Astrocyte (in vitro differentiated cells and primary cell): ENCODE measurements at regions not wholly inside any gene's neighbourhood (a gene's known extent, or its start where the extent isn't known, plus 50 kb on each side); places are given as distances from the start of the nearest gene placed in this dataset.

Source experiments
- DNase-seq: peaks from one replicate; pipeline ENCODE4 v3.0.0-alpha.2; 2010; ENCODE audit warnings: low read depth
- FAIRE-seq: peaks from 2 replicates; lab custom pipeline; 2011; peaks lifted over from hg19 to GRCh38; lab: Jason Lieb, UNC
- H2AFZ ChIP-seq: 2 replicates; pipeline ENCODE4 v1.6.0; 2012; ENCODE audit warnings: low read depth, low read length, inconsistent platforms
- H3K27ac ChIP-seq: 2 replicates; pipeline ENCODE4 v1.5.1; 2011; ENCODE audit warnings: low read depth, low read length, inconsistent platforms
- H3K27me3 ChIP-seq: 2 replicates; pipeline ENCODE4 v1.6.0; 2011; ENCODE audit warnings: low read length, inconsistent platforms; ENCODE audit not compliant: insufficient read depth
- H3K36me3 ChIP-seq: 2 replicates; pipeline ENCODE4 v1.5.1; 2011; ENCODE audit warnings: low read length, inconsistent platforms; ENCODE audit not compliant: insufficient read depth
- H3K4me1 ChIP-seq: 2 replicates; pipeline ENCODE4 v1.5.1; 2011; ENCODE audit warnings: low read length, inconsistent platforms; ENCODE audit not compliant: insufficient read depth
- H3K4me2 ChIP-seq: 2 replicates; pipeline ENCODE4 v1.6.0; 2012; ENCODE audit warnings: low read length, inconsistent platforms
- H3K4me3 ChIP-seq: 2 replicates; pipeline ENCODE4 v1.5.1; 2011; ENCODE audit warnings: low read depth, mild to moderate bottlenecking, low read length, inconsistent platforms; ENCODE audit not compliant: insufficient read depth
- H3K79me2 ChIP-seq: 2 replicates; pipeline ENCODE4 v1.6.0; 2012; ENCODE audit warnings: mild to moderate bottlenecking, low read length, inconsistent platforms; ENCODE audit not compliant: insufficient read depth
- H3K9ac ChIP-seq: 2 replicates; pipeline ENCODE4 v1.6.0; 2012; ENCODE audit warnings: mild to moderate bottlenecking, low read length, inconsistent platforms
- H3K9me3 ChIP-seq: 2 replicates; pipeline ENCODE4 v1.5.1; 2012; ENCODE audit warnings: low read depth, mild to moderate bottlenecking, low read length, inconsistent platforms; ENCODE audit not compliant: insufficient read depth
- H4K20me1 ChIP-seq: 2 replicates; pipeline ENCODE4 v1.6.0; 2012; ENCODE audit warnings: low read length, inconsistent platforms; ENCODE audit not compliant: insufficient read depth
- H3K27ac Mint-ChIP-seq: one replicate; pipeline ENCODE4 v1.8.0; 2021; ENCODE audit warnings: mild to moderate bottlenecking, mixed read lengths; ENCODE audit not compliant: unreplicated experiment
- H3K27me3 Mint-ChIP-seq: one replicate; pipeline ENCODE4 v1.8.0; 2021; ENCODE audit warnings: low read depth, mixed read lengths; ENCODE audit not compliant: unreplicated experiment
- H3K36me3 Mint-ChIP-seq: one replicate; pipeline ENCODE4 v1.8.0; 2021; ENCODE audit warnings: low read depth, mixed read lengths; ENCODE audit not compliant: unreplicated experiment
- H3K4me1 Mint-ChIP-seq: one replicate; pipeline ENCODE4 v1.8.0; 2021; ENCODE audit warnings: low read depth, mixed read lengths; ENCODE audit not compliant: unreplicated experiment
- H3K4me3 Mint-ChIP-seq: one replicate; pipeline ENCODE4 v1.8.0; 2021; ENCODE audit warnings: mild to moderate bottlenecking, moderate library complexity, mixed read lengths; ENCODE audit not compliant: unreplicated experiment
- H3K9me3 Mint-ChIP-seq: one replicate; pipeline ENCODE4 v1.8.0; 2021; ENCODE audit warnings: mild to moderate bottlenecking, mixed read lengths; ENCODE audit not compliant: unreplicated experiment
- EZH2 ChIP-seq: IDR thresholded peaks from 2 replicates; pipeline ENCODE4 v1.6.1; 2012; ENCODE audit warnings: mild to moderate bottlenecking, low read length, inconsistent platforms; ENCODE audit not compliant: insufficient read depth
- TF ChIP-seq, protein P1 (sequence below): IDR thresholded peaks from 2 replicates; pipeline ENCODE4 v1.5.1; 2011; ENCODE audit warnings: low read depth, mild to moderate bottlenecking, inconsistent platforms, low read length, moderate library complexity; ENCODE audit not compliant: insufficient read depth

DNA sequence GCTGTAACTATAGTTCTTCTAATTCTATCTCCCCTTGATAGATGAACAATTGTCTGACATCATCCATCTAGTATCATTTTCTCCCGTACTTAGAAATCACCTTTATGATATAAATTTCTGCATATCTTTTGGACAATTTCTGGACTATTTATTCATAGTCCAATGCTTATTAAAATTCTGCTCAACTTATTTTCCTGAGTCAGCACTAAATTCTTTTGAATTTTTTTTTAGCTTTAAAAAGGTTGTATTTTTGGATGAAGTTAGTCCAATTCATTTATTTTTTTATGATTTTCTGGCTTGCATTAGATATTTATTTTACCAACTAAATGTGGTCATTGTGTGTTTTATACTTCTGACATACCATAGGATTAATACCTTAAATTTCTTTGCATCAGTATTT lies 538.5 kb upstream of the DCC start:
- Histone ChIP-seq H3K27ac (no peak overlapping the region), H3K9ac (no peak overlapping the region), H3K9me3 (no peaks in the 10 kb centered on the region), H3K4me1 (no peaks in the 10 kb centered on the region), H3K4me3 (no peak overlapping the region), H3K79me2 (no peaks in the 10 kb centered on the region), H3K4me2 (no peak overlapping the region), H2AFZ (no peak overlapping the region), H3K27me3 (no peaks in the 10 kb centered on the region), H4K20me1 (no peaks in the 10 kb centered on the region), H3K36me3 (no peaks in the 10 kb centered on the region)
- TF ChIP-seq, protein P1, sequence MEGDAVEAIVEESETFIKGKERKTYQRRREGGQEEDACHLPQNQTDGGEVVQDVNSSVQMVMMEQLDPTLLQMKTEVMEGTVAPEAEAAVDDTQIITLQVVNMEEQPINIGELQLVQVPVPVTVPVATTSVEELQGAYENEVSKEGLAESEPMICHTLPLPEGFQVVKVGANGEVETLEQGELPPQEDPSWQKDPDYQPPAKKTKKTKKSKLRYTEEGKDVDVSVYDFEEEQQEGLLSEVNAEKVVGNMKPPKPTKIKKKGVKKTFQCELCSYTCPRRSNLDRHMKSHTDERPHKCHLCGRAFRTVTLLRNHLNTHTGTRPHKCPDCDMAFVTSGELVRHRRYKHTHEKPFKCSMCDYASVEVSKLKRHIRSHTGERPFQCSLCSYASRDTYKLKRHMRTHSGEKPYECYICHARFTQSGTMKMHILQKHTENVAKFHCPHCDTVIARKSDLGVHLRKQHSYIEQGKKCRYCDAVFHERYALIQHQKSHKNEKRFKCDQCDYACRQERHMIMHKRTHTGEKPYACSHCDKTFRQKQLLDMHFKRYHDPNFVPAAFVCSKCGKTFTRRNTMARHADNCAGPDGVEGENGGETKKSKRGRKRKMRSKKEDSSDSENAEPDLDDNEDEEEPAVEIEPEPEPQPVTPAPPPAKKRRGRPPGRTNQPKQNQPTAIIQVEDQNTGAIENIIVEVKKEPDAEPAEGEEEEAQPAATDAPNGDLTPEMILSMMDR: no peak
- TF ChIP-seq EZH2: no peak
- H3K27ac Mint-ChIP-seq: no peak overlapping the region
- H3K4me3 Mint-ChIP-seq: no peak overlapping the region
- no peaks in the 10 kb centered on the region for H3K4me1 Mint-ChIP-seq
- no peak for DNase-seq
- H3K9me3 Mint-ChIP-seq: no peaks in the 10 kb centered on the region
- H3K27me3 Mint-ChIP-seq: no peaks in the 10 kb centered on the region
- FAIRE-seq: no peak
- H3K36me3 Mint-ChIP-seq: no peaks in the 10 kb centered on the region

DNA sequence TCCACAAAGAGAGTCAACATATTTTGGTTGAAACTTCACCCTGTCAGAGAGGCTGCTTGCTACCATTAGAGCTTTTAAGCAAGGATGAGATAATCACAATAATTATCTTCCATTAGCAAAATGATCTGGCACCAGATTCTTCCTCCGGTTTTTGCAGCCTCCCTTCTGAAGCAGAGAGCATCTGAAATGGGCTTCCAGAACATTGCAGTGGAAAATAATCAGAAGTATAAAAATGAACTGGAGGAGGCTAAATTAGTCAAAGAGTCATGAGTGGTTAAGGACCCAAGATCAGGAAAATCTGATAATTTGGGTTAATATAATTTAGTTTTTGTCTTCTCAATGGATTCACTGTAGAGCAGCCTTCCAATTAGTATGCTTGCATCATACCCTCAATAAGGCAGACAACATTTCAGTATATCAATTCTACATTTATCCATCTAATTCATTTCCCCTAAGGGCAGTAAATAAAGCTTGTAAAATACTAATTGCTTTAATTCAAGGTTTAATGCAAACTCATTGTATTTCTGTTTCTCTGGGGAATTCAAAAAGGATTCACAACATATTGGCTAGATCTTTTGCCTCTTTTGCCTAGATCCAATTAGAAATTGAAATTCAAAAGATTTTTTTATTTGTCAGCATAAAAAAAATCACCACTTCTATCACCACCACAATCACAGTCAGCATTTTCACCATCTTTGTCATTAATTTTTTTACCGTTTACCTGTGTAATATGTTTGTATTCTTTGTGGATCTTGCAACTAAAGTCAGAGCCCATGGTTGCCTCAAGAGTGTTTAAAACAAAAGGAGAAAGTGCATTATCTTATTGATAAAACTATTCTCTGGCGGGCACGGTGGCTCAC lies 537.2 kb upstream of the DCC start:
- Mint-ChIP-seq H3K27ac (no peak overlapping the region), H3K4me1 (no peaks in the 10 kb centered on the region), H3K27me3 (no peaks in the 10 kb centered on the region), H3K9me3 (no peaks in the 10 kb centered on the region), H3K4me3 (no peak overlapping the region), H3K36me3 (no peaks in the 10 kb centered on the region)
- no peak for DNase-seq
- H3K9ac ChIP-seq: no peak overlapping the region
- no peaks in the 10 kb centered on the region for H3K36me3 ChIP-seq
- H3K4me2 ChIP-seq: no peak overlapping the region
- H3K27ac ChIP-seq: no peak overlapping the region
- no peaks in the 10 kb centered on the region for H3K27me3 ChIP-seq
- no peaks in the 10 kb centered on the region for H3K4me1 ChIP-seq
- no peak overlapping the region for H3K4me3 ChIP-seq
- H3K79me2 ChIP-seq: no peaks in the 10 kb centered on the region
- TF ChIP-seq EZH2: no peak
- TF ChIP-seq, protein P1: no peak
- no peaks in the 10 kb centered on the region for H3K9me3 ChIP-seq
- FAIRE-seq: no peak
- no peaks in the 10 kb centered on the region for H4K20me1 ChIP-seq
- no peak overlapping the region for H2AFZ ChIP-seq

DNA sequence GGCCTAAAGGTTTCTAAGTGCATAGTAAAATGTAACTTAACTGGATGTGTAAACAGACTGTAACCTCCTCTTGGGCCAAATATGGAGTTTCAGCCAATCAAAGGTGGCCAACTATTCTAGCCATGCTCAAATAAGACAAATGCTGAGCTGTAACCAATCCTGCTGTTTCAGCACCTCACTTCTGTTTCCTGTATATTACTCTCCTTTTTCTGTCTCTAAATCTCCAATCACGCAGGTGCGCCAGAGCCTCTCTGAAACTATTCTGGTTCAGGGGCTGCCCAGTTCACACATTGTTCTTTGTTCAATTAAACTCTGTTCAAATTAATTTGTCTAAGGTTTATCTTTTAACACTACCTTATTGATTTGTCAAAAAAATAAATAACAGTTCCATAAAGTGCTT lies 532.7 kb upstream of the DCC start:
- FAIRE-seq: no peak
- Mint-ChIP-seq H3K4me3 (no peak overlapping the region), H3K27me3 (no peaks in the 10 kb centered on the region), H3K27ac (no peak overlapping the region), H3K9me3 (no peaks in the 10 kb centered on the region), H3K4me1 (no peaks in the 10 kb centered on the region), H3K36me3 (no peaks in the 10 kb centered on the region)
- Histone ChIP-seq H3K79me2 (no peaks in the 10 kb centered on the region), H3K4me1 (no peaks in the 10 kb centered on the region), H3K27me3 (no peaks in the 10 kb centered on the region), H4K20me1 (no peaks in the 10 kb centered on the region), H3K4me2 (no peak overlapping the region), H3K9me3 (no peaks in the 10 kb centered on the region), H3K27ac (no peak overlapping the region), H3K4me3 (no peak overlapping the region), H3K36me3 (no peaks in the 10 kb centered on the region), H3K9ac (no peak overlapping the region), H2AFZ (no peak overlapping the region)
- TF ChIP-seq, protein P1: no peak
- TF ChIP-seq EZH2: no peak
- DNase-seq: no peak
